ENCODE measurements at regions not wholly inside any gene's neighbourhood (a gene's known extent, or its start where the extent isn't known, plus 50 kb on each side); places are given as distances from the start of the nearest gene placed in this dataset.
A peak's percentile ranks its signal among the peaks of the same experiment; 100 is the strongest.
"Not testable (repeated sequence)": the region's sequence is repeated elsewhere in the genome, so short reads cannot be mapped to it uniquely, and the experiment has no call there.

GRCh38 chr4:96407738-96408463 is 568.0 kb downstream of the PDHA2 start:
- WGBS, 2 donors: 79 to 86% methylated on average over 5 of the region's 5 CpGs
- intact Hi-C loops (cut with DNase I; ENCODE audit: low total_unique reads): no loop called here
- no peak for DNase-seq (ENCODE audit: low spot score in 2 of 2)
- TF ChIP-seq POLR2A (IDR thresholded peaks at IDR 0.05) (no peak), CTCF (IDR thresholded peaks at IDR 0.05) (no peak)
- H3K4me3 ChIP-seq (ENCODE audit: low read depth, poor library complexity, severe bottlenecking): no peak overlapping the region

- intact Hi-C loops (cut with DNase I; ENCODE audit: low total_unique reads); DNase-seq (ENCODE audit: low spot score in 2 of 2); H3K4me3 ChIP-seq (ENCODE audit: low read depth, poor library complexity, severe bottlenecking): not testable (repeated sequence)
- 92 to 96% methylated on average over 19 to 21 of the region's 21 CpGs for WGBS, 2 donors
These were observed 575.0 kb downstream of the PDHA2 start for GRCh38 chr4:96414853-96415252.

GRCh38 chr4:96429657-96430056 is 589.8 kb downstream of the PDHA2 start:
- no peak for TF ChIP-seq CTCF (IDR thresholded peaks at IDR 0.05)
- TF ChIP-seq POLR2A (IDR thresholded peaks at IDR 0.05): no peak
- H3K4me3 ChIP-seq (ENCODE audit: low read depth, poor library complexity, severe bottlenecking): no peak overlapping the region
- DNase-seq (ENCODE audit: low spot score in 2 of 2): no peak
- intact Hi-C loops (cut with DNase I; ENCODE audit: low total_unique reads): no loop called here

GRCh38 chr4:96431094-96431493 is 591.2 kb downstream of the PDHA2 start:
- WGBS, 2 donors: 53 to 61% methylated on average over 2 of the region's 2 CpGs
- no peak for DNase-seq (ENCODE audit: low spot score in 2 of 2)
- TF ChIP-seq POLR2A (IDR thresholded peaks at IDR 0.05) (no peak), CTCF (IDR thresholded peaks at IDR 0.05) (no peak)
- H3K4me3 ChIP-seq (ENCODE audit: low read depth, poor library complexity, severe bottlenecking): no peak overlapping the region
- intact Hi-C loops (cut with DNase I; ENCODE audit: low total_unique reads): no loop called here

GRCh38 chr4:96448315-96448872 is 608.5 kb downstream of the PDHA2 start:
- intact Hi-C loops (cut with DNase I; ENCODE audit: low total_unique reads): no loop called here
- WGBS, 2 donors: 71 to 76% methylated on average over 3 of the region's 3 CpGs
- TF ChIP-seq POLR2A (IDR thresholded peaks at IDR 0.05) (no peak), CTCF (IDR thresholded peaks at IDR 0.05) (no peak)
- DNase-seq (ENCODE audit: low spot score in 2 of 2): peak in 1 of 2 donors; percentile 36
- no peak overlapping the region for H3K4me3 ChIP-seq (ENCODE audit: low read depth, poor library complexity, severe bottlenecking)

- TF ChIP-seq POLR2A (IDR thresholded peaks at IDR 0.05): no peak
- no peak for TF ChIP-seq CTCF (IDR thresholded peaks at IDR 0.05)
- no peak for DNase-seq (ENCODE audit: low spot score in 2 of 2)
- intact Hi-C loops (cut with DNase I; ENCODE audit: low total_unique reads): no loop called here
- 76 to 85% methylated on average over 4 to 6 of the region's 6 CpGs for WGBS, 2 donors
- no peak overlapping the region for H3K4me3 ChIP-seq (ENCODE audit: low read depth, poor library complexity, severe bottlenecking)
These were observed 615.3 kb downstream of the PDHA2 start for GRCh38 chr4:96455045-96455720.

GRCh38 chr4:96458031-96458430 is 618.1 kb downstream of the PDHA2 start:
- H3K4me3 ChIP-seq (ENCODE audit: low read depth, poor library complexity, severe bottlenecking); intact Hi-C loops (cut with DNase I; ENCODE audit: low total_unique reads); DNase-seq (ENCODE audit: low spot score in 2 of 2): not testable (repeated sequence)
- 89 to 90% methylated on average over 4 of the region's 4 CpGs for WGBS, 2 donors
